Erythroblast (primary cell): ENCODE measurements at regions not wholly inside any gene's neighbourhood (a gene's known extent, or its start where the extent isn't known, plus 50 kb on each side); places are given as distances from the start of the nearest gene placed in this dataset.

Experiments
- GATA1 ChIP-seq: IDR thresholded peaks from 2 replicates; pipeline ENCODE4 v1.6.1; 2011; ENCODE audit warnings: low read depth, mild to moderate bottlenecking, control low read depth, low read length, moderate library complexity
- POLR2A ChIP-seq: IDR thresholded peaks from 2 replicates; pipeline ENCODE4 v1.6.1; 2011; ENCODE audit warnings: mild to moderate bottlenecking, low read length

DNA sequence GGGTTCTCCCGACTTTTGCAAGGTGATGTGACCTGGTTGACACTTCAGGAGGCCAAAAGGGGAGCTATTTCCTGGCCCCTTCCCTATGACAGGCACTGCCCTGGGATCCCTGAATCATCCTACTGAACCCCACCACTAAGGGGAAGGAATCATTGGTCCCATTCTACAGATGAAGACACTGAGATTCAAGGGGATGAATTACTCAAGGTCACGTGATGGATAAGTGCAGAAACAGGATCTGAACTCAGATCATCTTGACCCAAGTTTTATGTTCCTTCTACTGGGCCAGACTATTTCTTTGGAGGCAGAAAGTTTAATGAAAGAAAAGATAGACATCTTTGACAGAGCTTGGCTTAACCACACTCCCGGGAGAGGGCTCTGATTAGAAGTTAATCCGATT is 258.7 kb downstream of the RRAGC start:
- TF ChIP-seq POLR2A, result no peak
- no peak for TF ChIP-seq GATA1
